ELR (cell line): ENCODE measurements at regions not wholly inside any gene's neighbourhood (a gene's known extent, or its start where the extent isn't known, plus 50 kb on each side); places are given as distances from the start of the nearest gene placed in this dataset.

ENCODE experiments used
- DNase-seq: peaks from one replicate; pipeline ENCODE4 v3.0.0-alpha.2; 2015; ENCODE audit warnings: low read depth

DNA sequence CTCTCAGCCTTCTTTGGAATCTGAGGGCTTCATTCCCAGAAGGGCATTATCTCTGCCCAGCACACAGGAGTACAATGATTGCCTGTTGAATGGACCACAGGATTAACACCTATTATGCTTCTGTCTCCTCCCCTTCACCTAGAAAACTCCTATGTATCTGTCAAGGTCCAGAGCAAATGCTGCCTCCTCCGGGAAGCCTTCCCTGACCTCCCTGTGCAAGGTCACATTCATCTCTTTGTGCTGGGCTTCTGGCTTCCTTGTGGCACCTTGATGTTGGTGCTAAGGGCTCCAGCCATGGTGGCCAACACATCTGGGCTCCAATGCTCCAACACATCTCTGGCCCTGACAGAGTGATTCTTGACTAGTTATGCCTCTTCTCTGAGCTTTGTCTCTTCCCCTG, 49.9 kb upstream of the ATP2B2 start:
- no peak for DNase-seq

DNA sequence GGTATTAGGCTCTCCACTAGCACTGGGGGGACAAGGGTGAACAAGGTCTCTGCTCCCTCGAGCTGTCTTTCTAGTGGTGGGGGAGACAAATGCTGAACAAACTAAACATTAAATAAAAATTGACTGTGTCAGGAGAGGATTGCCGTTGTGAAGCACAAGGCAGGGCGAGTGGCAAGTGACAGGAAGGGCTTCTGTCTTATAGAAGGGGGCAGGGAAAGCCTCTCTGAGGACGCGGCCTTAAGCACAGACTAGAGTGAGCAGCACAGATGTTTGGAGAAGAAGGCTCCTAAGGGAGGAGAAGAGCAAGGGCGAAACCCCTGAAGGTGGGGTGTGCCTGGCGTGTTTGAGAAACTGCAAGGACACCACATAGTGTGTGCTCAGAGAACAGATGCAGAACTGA, 50.9 kb upstream of the ATP2B2 start:
- DNase-seq, result no peak

DNA sequence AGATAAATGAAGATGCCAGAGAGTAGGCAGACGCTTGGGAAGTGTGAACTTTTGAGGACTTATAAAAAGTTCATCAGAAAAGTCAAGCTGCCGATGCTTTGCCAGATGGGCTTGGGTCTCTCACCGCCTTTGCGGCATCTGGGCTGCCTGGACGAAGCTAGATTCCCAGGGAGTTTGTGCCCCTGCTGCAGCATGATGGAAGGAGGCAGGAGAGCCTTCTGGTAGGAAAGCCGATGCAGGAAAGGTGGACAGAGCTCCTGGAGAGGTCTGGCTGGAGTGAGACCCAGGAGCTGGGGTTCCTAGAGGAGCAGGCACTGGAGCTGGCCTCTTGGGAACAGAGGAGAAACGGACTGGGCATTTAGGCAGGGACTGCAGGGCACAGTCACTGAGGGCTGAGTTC, 51.9 kb upstream of the ATP2B2 start:
- no peak for DNase-seq

DNA sequence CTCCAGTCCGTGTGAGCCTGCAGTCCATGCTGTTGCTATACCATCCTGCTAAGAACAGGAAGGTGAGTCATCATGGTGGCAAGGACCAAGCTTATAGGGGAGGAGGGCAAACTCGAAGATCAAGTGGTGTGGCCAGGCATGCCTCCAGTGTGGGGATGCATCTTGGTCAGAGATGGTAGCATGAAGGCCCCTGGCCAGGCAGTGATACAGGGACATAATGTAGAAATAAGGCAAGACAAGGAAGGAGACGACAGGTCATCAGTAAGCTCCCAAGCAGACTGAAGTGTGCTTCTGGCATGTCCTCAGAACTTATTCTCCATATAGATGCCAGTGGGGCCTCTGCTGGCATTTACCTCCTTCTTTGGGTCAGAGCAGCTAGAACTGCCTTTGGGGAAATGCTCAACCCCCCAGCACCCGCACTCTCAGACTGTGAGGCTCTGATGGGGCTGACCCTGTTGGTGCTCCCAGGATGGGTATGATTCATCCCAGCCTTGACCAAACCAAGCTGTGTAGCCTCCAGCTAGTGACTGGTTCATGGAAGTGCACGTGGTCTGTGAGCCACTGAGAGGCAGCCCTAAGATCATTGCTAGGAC, 52.5 kb upstream of the ATP2B2 start:
- peak; percentile 81 for DNase-seq

DNA sequence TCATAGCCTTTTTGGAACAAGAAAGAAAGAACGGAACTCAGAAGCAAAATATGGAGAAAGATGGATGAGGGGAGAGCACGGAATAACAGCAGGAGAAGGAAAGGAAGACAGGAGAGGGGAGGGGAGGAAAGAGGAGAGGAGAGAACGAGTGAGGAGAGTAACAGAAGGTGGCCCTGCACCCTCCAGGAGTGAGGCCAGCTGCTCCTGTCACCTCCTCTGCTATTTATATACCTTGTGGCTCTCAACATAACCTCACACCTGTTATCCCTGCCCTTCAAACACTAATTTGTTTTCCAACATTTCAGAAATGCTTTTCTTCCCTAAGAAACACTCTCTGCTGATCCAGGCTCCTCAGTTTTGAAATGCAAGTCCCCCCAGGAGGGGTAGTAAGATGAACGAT, 53.4 kb upstream of the ATP2B2 start:
- no peak for DNase-seq

DNA sequence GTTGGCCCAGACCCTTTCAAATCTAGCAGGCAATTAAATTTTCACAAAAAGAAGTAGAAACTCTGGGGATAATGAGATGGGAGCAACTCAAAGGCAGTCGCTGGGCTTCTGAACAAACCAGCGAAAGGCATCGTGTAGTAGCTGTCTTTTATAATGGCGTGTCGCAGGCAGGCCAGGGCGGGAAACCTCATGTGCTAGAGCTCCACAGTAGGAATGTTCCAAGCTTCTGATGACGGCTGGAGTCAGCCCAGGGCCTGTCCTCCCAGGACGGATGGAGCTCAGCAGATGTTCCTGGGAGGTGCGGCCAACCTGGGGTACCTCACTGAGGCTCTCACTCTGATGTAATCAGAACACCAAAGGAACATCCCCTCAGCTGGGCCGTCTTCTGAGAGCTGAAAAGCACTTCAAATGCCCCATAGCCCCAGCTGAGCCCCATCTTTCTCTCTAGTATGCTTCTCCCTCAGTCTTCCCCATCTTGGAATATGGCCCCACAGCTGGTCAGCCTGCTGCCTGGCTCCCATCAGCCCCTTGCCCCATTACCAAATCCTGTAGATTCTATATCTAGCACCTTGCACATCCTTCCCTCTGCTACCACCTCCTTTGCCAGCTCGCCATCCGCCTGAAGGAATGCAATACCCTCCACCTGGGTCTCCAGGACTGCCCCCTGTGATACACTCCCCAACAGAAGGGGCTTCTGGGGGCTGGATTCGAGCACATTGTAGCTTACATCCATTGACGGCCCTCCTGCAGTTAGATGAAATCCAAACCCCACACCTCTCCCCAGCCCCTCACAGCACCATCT, 54.9 kb upstream of the ATP2B2 start:
- no peak for DNase-seq

DNA sequence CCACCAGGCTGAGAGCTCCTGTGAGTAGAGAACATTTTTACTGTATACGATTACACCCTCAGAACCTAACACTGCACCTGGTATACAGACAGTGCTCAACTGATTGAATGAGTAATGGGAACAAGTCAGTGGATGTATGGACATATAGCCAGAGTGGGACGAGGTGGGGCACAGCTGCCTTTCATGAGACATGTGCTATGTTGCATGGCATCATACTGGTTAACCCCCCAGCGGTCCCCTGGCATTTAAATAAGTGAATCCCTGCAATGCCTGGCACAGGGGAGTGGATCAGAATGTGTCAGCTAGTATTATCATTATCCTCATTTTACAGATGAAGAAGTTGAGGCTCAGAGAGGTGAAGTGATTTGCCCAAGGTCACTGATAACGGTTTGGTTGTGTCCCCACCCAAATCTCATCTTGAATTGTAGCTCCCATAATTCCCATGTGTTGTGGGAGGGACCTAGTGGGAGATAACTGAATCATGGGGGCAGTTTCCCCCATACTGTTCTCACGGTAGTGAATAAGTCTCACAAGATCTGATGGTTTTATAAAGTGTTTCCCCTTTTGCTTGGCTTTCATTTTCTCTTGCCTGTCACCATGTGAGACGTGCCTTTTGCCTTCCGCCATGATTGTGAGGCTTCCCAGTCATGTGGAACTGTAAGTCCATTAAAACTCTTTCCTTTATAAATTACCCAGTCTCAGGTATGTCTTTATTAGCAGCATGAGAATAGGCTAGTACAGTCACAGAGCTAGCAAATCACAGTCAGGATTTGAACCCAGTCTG, 56.0 kb upstream of the ATP2B2 start:
- DNase-seq, result no peak

DNA sequence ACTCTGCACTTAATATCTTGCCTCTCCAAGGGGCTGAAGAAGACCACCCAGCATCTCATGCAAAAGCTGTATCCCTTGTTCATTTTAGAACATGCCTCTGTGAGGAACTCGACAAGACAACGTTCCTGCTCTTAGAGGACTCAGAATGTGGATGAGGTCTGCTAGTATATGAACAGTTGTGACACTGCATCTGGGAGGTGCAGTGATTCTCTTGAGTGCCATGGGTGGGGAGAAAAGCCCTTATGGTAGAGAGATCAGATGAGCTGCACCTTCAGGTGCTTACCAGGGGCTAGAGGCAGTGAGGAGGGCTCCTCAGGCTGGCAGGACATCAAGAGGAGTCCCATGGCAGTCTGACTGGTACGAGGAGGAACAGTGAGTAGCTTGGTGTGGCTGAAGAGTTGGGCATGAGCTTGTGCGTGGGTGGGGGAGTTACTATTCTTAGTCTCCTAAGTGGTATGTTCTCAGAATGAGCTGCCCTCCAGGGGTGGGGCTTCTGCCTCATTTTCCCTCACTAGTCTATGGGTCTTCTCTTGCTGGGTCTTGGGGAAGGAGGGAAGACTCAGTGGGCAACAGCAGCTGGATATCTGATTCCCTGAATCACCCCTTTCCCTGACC, 56.7 kb upstream of the ATP2B2 start:
- no peak for DNase-seq

DNA sequence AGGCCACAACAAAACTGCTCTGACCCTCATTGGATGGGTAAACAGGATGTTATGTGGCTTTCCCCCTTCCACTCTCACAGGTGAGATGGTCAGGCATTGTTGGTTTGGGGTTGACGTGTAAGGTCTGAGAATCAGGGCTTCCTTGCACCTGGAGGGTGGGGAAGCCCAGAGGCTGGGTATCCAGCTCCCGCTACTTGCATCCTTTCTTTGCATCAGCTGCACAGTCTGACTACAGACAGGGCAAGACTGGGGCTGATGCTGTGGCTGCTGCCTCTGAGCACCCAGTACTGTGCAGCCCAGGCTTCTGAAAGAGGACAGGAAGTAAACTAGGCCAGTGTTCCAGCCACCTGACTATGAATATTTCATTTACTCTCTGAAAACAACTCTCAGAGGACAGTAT, 58.0 kb upstream of the ATP2B2 start:
- DNase-seq, result no peak

DNA sequence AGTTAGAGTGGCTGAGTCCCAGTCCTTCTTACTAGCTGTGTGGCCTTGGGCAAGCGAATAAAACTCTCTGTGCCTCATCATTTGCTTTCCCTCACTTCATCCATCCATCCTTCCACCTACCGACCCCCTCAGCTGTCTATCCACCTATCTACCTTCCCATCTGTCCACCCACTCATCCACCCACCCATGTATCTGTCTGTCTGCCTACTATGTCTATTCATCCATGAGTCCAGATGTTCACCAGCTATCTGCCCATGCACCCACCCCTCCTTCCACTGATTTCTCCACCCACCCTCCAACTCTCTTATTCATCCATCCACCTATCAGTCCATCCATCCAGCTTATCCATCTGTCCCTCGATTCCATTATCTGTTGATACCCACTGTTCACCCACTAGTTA, 60.4 kb upstream of the ATP2B2 start:
- no peak for DNase-seq

DNA sequence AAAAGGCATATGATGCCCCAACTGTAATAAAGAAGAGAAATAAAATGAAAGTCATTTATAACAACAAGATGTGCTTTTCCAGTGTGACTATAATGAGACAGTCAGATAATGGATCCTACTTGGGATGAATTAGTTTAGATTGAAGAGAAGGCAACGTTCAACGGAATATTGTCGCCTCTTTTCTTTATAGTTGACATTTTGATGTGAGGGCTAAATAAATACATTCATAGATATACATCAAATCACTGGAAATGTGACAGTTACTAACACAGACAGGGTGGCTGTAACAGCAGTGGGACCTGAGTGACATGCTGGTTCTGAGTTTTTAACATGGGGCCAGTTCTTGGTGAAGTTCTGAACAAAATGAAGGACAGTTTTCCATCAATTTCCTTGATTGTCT, 61.1 kb upstream of the ATP2B2 start:
- no peak for DNase-seq

DNA sequence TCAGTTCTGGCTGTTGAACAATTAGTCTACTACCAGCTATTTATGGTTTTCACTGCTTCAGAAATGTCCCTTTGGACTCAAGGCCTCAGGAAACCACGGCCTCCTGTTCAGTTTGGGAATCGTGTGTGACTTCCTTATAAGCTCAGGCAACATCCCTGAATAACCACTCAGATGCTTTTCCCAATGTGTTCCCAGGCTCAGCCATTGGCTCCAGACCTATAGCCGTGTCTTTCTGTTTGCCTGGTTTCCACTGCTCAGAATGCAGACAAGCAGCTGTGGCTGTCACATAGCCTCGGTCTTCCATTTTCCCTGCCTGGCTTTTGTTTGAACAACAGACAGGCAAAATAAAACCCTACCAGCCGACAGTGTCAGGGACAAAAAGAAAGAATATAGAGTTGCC, 63.2 kb upstream of the ATP2B2 start:
- no peak for DNase-seq

DNA sequence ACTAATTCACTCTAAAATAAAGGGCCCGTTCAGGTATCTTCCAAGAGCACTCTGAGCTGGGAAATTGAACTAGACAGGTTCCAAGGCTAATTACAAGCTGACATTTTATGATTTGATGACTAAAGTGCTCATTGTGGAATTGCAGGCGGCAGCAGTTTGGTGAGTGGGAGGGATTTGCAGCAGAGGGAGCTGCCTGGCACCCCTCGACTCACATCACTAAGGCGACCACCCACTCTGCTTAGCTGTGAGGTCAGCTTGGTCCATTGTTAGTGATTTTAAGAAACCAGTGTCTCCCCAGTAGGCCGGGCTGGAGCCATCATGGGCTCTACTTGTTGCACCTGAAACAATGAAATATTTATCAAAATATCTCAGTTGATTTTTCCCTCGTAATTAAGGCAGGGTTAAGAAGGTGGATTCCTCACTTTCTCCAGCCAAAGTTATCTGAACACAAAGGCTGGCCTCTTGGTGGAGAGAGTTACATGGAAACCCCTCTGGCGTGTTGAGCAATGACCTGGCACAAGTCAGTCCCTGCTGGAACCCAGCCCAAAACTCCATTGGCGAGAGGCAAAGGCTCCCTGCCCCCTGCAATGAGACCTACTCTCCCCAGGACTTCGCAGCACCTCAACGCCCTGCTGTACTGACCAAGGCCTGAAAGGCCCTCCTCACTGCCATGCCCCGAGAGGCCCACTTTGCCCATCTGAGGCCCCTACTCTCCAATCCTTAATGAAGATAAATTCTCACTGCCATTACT, 65.0 kb upstream of the ATP2B2 start:
- no peak for DNase-seq

DNA sequence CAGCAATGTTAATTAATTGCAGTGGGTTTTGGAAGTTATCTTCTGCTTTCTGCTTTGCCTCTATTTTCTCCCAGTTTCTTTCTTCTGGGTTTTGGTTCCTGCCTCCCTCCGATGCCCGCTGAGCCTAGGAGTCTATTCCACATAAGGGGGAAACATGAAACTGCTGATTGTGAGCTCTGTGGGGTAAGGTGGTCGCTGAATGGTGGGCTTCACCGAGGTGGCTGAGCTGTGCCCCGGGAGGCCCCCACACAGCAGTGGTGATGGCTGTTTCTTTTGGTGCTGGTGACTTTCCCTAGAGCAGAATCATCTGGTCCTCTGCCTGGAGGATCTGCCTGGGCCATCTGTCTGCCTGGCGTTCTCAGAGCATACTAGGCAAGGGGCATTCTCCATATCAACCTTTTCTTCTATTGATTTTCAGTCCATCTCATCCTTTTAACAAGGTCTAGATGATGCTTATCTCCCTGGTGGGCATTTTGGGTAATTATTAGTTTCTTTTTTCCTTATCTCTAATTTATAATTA, 68.8 kb upstream of the ATP2B2 start:
- DNase-seq, result no peak

DNA sequence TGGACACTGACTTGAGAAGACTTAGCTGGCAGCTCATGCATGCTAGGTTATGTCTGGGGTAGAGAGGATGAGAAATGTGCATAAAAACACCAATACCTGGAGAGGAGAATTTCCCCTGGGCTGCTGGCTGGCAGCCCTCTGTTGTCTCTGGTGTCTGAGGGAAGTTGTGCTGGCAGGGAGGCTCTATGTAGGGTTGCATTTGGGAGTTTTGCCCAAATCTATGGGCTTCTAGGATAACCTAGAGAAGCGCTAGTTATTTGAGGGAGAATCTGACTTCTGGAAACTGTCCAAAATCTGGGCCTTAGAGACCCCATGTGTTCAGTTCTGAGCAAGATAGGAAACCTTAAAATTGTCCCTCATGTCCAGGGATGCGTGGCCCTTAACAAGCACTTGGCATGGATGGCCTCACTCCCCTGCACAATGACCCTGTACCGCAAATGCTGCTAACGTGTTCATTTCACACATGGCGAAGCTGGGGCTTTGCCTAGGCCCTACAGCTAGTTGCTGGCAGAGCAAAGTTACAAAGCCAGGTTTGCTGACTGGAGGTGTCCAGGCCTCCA, 70.3 kb upstream of the ATP2B2 start:
- DNase-seq, result no peak

DNA sequence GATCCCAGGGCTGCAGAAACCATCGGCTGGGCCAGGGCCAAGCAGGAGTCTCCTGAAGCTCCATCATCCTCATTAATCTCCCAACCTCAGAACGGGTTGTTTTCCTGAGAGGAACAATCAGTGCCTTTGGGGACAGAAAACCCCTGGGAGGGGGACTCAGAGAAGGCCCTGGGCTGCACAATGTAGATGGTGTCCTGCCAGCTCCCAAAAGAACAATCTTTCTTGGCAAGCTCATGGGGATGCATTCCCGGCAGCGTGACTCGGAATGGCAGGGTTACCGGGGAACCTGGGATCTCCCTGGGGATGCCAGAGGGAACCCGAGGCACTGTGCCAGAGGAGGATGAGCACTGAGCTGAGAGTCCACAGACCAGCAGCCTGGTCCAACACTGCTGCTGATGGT, 72.1 kb upstream of the ATP2B2 start:
- no peak for DNase-seq

DNA sequence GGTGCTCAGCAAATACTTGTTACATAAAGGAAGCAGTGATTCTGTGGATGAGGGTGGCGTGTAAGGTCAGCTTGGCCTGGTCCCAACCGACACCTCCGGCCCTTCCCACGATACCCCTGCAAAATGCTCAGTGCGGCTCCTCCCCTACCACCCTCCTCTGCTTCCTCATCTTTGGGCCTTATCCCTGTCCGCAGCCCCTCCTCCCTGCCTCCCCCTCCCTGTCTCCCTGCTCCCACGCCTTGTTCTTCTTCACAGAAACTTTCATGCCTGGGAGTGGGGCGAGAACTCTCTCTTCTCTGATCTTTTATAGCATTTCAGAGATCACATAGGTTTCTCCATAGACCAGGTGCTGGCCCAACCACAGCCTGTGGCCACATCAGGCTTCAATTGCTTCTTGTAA, 75.0 kb upstream of the ATP2B2 start:
- no peak for DNase-seq

DNA sequence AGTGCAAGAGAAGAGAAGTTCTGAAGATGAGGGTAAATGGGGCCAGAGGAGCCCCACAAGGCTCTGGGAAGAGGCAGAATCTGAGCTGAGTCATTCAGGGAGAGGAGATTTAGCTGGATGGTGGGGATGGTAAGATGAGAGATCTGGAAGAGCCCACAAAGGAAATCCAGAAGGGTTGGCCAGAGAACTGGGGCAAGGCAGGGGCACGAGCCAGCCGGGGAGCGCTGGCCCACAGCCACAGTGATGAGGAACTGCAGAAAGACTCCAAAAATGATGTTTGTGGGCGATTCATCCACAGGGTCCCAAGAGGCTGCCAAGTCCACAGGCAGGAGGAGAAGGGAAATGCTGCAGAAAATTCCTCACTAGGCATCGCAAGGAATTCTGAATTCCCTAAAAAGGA, 75.9 kb upstream of the ATP2B2 start:
- no peak for DNase-seq

DNA sequence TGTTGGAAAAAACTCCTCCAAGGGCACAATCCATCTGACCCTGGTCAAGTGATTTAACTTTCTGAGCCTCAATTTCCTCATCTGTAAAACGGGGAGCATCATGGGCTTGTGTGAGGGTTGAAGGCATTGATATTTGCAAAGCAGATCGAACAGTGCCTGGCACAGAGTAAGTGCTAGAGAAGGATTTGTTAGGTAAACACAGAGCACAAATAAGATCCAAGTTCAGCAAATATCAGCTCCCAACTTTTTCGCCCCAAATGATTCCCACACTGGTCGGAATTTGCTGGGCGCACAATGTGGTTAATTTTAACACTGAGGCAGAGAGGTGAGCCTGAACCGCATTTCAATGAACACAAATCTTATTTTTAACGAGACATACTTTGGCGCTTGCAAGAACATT, 76.3 kb upstream of the ATP2B2 start:
- DNase-seq, result no peak

DNA sequence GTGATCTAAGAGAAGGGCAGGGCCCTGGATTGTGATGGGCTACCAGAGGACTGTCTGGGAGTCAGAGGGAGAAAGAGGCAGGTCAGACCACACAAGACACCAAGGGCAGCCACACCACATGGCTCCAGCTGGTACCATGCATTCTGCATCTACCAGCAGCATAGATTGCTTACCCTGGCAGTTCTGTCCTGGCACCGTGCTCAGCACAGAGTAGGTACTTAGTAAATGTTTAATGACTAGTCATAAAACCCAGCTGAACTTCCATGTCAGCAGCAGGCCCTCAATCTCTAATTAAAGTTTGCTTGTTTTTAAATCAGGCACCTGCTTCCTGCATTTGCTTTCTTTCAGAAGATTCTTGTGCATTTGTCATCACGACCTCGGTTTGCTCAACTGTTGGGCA, 77.3 kb upstream of the ATP2B2 start:
- no peak for DNase-seq
